Neural progenitor cell (in vitro differentiated cells): ENCODE measurements at regions not wholly inside any gene's neighbourhood (a gene's known extent, or its start where the extent isn't known, plus 50 kb on each side); places are given as distances from the start of the nearest gene placed in this dataset.

Experiments used
- DNase-seq: peaks from one replicate; pipeline ENCODE4 v3.0.0-alpha.2; 2016; ENCODE audit warnings: low spot score
- H2AFZ ChIP-seq: fragments of 200-600 bp; sonication (generic); replicated peaks from 2 replicates; pipeline ENCODE4 v1.6.1; 2016; ENCODE audit warnings: antibody characterized with exemption
- H3F3A ChIP-seq: fragments of 200-600 bp; sonication (generic); 2 replicates; pipeline ENCODE4 v1.6.1; 2016; ENCODE audit warnings: antibody characterized with exemption, low read depth
- H3K27ac ChIP-seq: fragments of 200-600 bp; sonication (generic); 2 replicates; pipeline ENCODE4 v1.5.1; 2016; ENCODE audit warnings: mild to moderate bottlenecking
- H3K27me3 ChIP-seq: fragments of 200-600 bp; sonication (generic); 2 replicates; pipeline ENCODE4 v1.6.1; 2016; ENCODE audit warnings: mild to moderate bottlenecking, moderate library complexity
- H3K36me3 ChIP-seq: fragments of 200-600 bp; sonication (generic); 2 replicates; pipeline ENCODE4 v1.5.1; 2016
- H3K4me1 ChIP-seq: fragments of 200-600 bp; sonication (generic); 2 replicates; pipeline ENCODE4 v1.6.1; 2016; ENCODE audit warnings: mixed run types
- H3K4me2 ChIP-seq: fragments of 200-600 bp; sonication (generic); 2 replicates; pipeline ENCODE4 v1.6.1; 2016
- H3K4me3 ChIP-seq: fragments of 200-600 bp; sonication (generic); 2 replicates; pipeline ENCODE4 v1.5.1; 2016
- H3K79me2 ChIP-seq: fragments of 200-600 bp; sonication (generic); 2 replicates; pipeline ENCODE4 v1.6.1; 2016; ENCODE audit warnings: low read depth
- H3K9ac ChIP-seq: fragments of 200-600 bp; sonication (generic); 2 replicates; pipeline ENCODE4 v1.6.1; 2016
- H3K9me3 ChIP-seq: fragments of 200-600 bp; sonication (generic); 2 replicates; pipeline ENCODE4 v1.5.1; 2016; ENCODE audit warnings: low read depth
- H4K20me1 ChIP-seq: fragments of 200-600 bp; sonication (generic); 2 replicates; pipeline ENCODE4 v1.6.1; 2016; ENCODE audit warnings: low read depth
- H3K27ac Mint-ChIP-seq: 3 replicates; pipeline ENCODE4 v1.8.0; 2021; ENCODE audit warnings: mixed read lengths
- H3K27me3 Mint-ChIP-seq: 2 replicates; pipeline ENCODE4 v1.8.0; 2022; ENCODE audit warnings: low read depth, mild to moderate bottlenecking, inconsistent platforms, moderate library complexity, mixed read lengths; ENCODE audit not compliant: insufficient read depth
- H3K36me3 Mint-ChIP-seq: 3 replicates; pipeline ENCODE4 v1.8.0; 2021; ENCODE audit warnings: mixed read lengths
- H3K4me1 Mint-ChIP-seq: 3 replicates; pipeline ENCODE4 v1.8.0; 2021; ENCODE audit warnings: mixed read lengths
- H3K4me3 Mint-ChIP-seq: 3 replicates; pipeline ENCODE4 v1.8.0; 2021; ENCODE audit warnings: mild to moderate bottlenecking, moderate library complexity, mixed read lengths
- H3K9me3 Mint-ChIP-seq: 3 replicates; pipeline ENCODE4 v1.8.0; 2020; ENCODE audit warnings: mixed read lengths
- EZH2 ChIP-seq: fragments of 200-600 bp; sonication (generic); IDR thresholded peaks from 2 replicates; pipeline ENCODE4 v1.6.1; 2017; ENCODE audit warnings: antibody characterized with exemption, mild to moderate bottlenecking, moderate library complexity
- EZH2phosphoT487 ChIP-seq: fragments of 200-600 bp; sonication (generic); IDR thresholded peaks from 2 replicates; pipeline ENCODE4 v1.6.1; 2017; ENCODE audit warnings: antibody characterized with exemption
- TF ChIP-seq, protein P1 (sequence below): fragments of 200-600 bp; sonication (generic); IDR thresholded peaks from 2 replicates; pipeline ENCODE4 v1.5.1; 2017; ENCODE audit warnings: antibody characterized with exemption, mild to moderate bottlenecking

DNA sequence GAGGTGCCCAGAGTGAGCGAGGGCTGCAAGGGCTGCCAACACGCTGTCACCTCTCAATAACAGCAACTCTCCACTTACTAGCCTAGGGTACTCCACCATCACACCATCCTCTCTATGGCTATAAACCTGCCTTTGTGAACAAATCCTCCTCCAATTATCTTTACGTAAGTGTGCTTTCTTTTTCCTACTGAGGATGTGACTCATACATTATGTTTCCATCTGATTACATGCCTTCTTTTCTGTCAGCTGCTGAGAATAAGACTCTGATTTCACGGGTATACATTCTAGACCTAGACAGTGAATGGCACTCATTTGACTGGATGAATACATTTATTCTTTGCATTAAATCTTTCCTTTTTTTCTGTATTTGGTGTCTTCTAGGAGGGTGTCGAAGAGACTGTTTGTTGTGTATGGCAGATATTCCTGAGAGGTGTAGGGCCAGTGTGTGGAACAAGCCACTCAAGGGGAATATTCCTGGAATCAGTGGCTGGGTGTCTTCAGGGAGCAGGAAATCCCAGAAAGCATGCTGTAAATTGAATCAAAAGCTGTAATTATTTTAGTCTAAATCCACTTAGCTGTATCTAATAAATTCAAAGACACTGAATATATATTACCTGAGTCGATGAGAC lies 327.3 kb upstream of the TMTC1 start:
- no peaks in the 10 kb centered on the region for H4K20me1 ChIP-seq
- H3K9me3 ChIP-seq, result no peaks in the 10 kb centered on the region
- H3K27me3 Mint-ChIP-seq, result peaks cover 12% of the 10 kb centered on the region
- peaks cover 6% of the 10 kb centered on the region for H3K9me3 Mint-ChIP-seq
- H3K27me3 ChIP-seq, result no peaks in the 10 kb centered on the region
- H3K4me1 Mint-ChIP-seq, result peaks cover 4% of the 10 kb centered on the region
- H3F3A ChIP-seq, result no peaks in the 10 kb centered on the region
- H3K27ac ChIP-seq, result no peak overlapping the region
- no peak overlapping the region for H3K9ac ChIP-seq
- H3K36me3 ChIP-seq, result no peaks in the 10 kb centered on the region
- H2AFZ ChIP-seq, result no peak overlapping the region
- no peak overlapping the region for H3K4me2 ChIP-seq
- no peaks in the 10 kb centered on the region for H3K79me2 ChIP-seq
- no peak overlapping the region for H3K4me3 ChIP-seq
- no peak overlapping the region for H3K4me3 Mint-ChIP-seq
- DNase-seq, result no peak
- no peak overlapping the region for H3K27ac Mint-ChIP-seq
- H3K36me3 Mint-ChIP-seq, result no peaks in the 10 kb centered on the region
- TF ChIP-seq EZH2 (no peak), EZH2phosphoT487 (no peak)
- no peaks in the 10 kb centered on the region for H3K4me1 ChIP-seq

DNA sequence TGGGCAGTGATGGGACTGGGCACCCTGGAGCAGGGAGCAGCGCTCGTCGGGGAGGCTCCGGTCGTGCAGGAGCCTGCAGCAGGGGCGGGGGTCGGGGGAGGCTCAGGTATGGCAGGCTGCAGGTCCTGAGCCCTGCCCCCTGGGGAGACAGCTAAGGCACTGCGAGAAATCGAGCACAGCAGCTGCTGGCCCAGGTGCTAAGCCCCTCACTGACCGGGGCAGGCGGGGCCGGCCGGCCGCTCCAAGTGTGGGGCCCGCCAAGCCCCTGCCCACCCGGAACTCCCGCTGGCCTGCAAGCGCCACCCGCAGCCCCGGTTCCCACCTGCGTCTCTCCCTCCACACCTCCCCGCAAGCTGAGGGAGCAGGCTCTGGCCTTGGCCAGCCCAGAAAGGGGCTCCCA lies 326.8 kb upstream of the TMTC1 start:
- Histone ChIP-seq H3K9ac (no peak overlapping the region), H3K4me1 (no peaks in the 10 kb centered on the region), H3F3A (no peaks in the 10 kb centered on the region), H3K4me2 (no peak overlapping the region), H4K20me1 (no peaks in the 10 kb centered on the region), H3K27me3 (no peaks in the 10 kb centered on the region), H3K79me2 (no peaks in the 10 kb centered on the region), H3K36me3 (no peaks in the 10 kb centered on the region), H3K9me3 (no peaks in the 10 kb centered on the region), H2AFZ (no peak overlapping the region), H3K4me3 (no peak overlapping the region), H3K27ac (no peak overlapping the region)
- peaks cover 12% of the 10 kb centered on the region for H3K27me3 Mint-ChIP-seq
- H3K36me3 Mint-ChIP-seq, result no peaks in the 10 kb centered on the region
- H3K9me3 Mint-ChIP-seq, result peaks cover 6% of the 10 kb centered on the region
- no peak overlapping the region for H3K4me3 Mint-ChIP-seq
- peaks cover 4% of the 10 kb centered on the region for H3K4me1 Mint-ChIP-seq
- DNase-seq, result no peak
- TF ChIP-seq EZH2phosphoT487, result no peak
- no peak overlapping the region for H3K27ac Mint-ChIP-seq

DNA sequence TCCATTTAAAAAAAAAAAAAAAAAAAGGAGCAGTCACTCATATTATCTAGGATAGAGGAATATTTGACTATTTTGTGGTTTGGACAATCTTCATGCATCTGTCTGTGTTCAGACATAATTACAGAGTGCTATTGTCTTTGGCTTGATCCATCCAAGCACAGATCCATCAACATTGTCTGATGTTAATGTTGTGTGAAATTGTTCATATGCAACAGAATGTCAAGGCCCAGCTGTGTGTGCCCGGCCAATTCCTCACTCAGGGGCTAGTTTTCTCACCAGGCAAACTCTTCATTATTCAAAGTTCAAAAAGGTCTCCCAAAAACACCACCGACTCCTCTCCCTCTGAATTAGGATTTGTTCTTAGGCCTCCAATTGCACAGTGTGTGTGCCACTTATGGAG lies 324.9 kb upstream of the TMTC1 start:
- Histone ChIP-seq H3K27ac (no peak overlapping the region), H3K9me3 (no peaks in the 10 kb centered on the region), H3K4me3 (no peak overlapping the region), H3K9ac (no peak overlapping the region), H2AFZ (no peak overlapping the region), H4K20me1 (no peaks in the 10 kb centered on the region), H3K4me2 (no peak overlapping the region), H3K79me2 (no peaks in the 10 kb centered on the region), H3K4me1 (no peaks in the 10 kb centered on the region), H3K36me3 (no peaks in the 10 kb centered on the region), H3F3A (no peaks in the 10 kb centered on the region), H3K27me3 (no peaks in the 10 kb centered on the region)
- Mint-ChIP-seq H3K27me3 (peaks cover 15% of the 10 kb centered on the region), H3K4me3 (no peak overlapping the region), H3K4me1 (peaks cover 4% of the 10 kb centered on the region), H3K9me3 (peaks cover 6% of the 10 kb centered on the region), H3K36me3 (no peaks in the 10 kb centered on the region), H3K27ac (no peak overlapping the region)
- DNase-seq, result no peak
- no peak for TF ChIP-seq EZH2phosphoT487
- TF ChIP-seq EZH2, result no peak
- TF ChIP-seq, protein P1, sequence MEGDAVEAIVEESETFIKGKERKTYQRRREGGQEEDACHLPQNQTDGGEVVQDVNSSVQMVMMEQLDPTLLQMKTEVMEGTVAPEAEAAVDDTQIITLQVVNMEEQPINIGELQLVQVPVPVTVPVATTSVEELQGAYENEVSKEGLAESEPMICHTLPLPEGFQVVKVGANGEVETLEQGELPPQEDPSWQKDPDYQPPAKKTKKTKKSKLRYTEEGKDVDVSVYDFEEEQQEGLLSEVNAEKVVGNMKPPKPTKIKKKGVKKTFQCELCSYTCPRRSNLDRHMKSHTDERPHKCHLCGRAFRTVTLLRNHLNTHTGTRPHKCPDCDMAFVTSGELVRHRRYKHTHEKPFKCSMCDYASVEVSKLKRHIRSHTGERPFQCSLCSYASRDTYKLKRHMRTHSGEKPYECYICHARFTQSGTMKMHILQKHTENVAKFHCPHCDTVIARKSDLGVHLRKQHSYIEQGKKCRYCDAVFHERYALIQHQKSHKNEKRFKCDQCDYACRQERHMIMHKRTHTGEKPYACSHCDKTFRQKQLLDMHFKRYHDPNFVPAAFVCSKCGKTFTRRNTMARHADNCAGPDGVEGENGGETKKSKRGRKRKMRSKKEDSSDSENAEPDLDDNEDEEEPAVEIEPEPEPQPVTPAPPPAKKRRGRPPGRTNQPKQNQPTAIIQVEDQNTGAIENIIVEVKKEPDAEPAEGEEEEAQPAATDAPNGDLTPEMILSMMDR, result no peak

DNA sequence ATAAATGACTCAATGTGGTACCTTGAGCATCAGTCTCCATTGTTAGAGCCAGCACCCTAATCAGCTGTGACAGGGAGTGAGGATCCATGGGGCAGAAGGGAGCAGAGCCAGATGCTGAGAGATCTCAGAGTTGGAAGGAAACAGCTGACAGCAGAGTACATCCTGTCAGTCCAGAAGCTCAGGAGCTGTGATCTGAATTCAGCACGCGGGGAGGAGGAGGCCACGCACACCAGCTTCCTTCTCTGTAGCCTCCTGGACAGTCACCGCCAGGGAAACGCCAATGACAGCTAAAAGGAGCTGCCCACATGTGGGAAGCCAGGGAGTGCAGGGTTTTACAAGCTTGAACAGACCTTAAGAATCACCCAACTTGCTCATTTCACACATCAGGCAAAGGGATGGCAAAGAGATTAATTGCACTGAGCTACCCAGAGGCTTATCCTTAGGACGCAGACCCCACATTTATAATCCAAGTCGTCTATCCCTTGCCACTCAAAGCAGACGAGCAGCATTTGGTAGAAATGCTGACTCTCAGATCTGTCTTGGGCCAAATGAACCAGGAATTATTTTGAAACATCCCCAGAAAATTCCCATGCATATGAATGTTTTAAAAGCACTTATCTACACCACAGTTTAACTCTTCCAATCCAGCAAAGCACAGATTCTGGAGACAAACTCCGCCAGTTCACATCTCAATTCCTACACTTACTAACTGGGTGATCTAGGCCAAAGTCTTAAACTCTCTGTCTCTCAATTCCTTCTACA lies 322.6 kb upstream of the TMTC1 start:
- Mint-ChIP-seq H3K4me3 (no peak overlapping the region), H3K27me3 (peaks cover 12% of the 10 kb centered on the region), H3K36me3 (no peaks in the 10 kb centered on the region), H3K4me1 (peaks cover 4% of the 10 kb centered on the region), H3K27ac (no peak overlapping the region), H3K9me3 (peaks cover 6% of the 10 kb centered on the region)
- Histone ChIP-seq H3K4me2 (no peak overlapping the region), H3K9ac (no peak overlapping the region), H3K36me3 (no peaks in the 10 kb centered on the region), H3K79me2 (no peaks in the 10 kb centered on the region), H3K27ac (no peak overlapping the region), H3F3A (no peaks in the 10 kb centered on the region), H3K4me1 (no peaks in the 10 kb centered on the region), H3K9me3 (no peaks in the 10 kb centered on the region), H3K4me3 (no peak overlapping the region), H4K20me1 (no peaks in the 10 kb centered on the region), H3K27me3 (no peaks in the 10 kb centered on the region), H2AFZ (no peak overlapping the region)
- no peak for DNase-seq
- no peak for TF ChIP-seq EZH2
